ENCODE measurements at regions not wholly inside any gene's neighbourhood (a gene's known extent, or its start where the extent isn't known, plus 50 kb on each side); places are given as distances from the start of the nearest gene placed in this dataset.

DNA sequence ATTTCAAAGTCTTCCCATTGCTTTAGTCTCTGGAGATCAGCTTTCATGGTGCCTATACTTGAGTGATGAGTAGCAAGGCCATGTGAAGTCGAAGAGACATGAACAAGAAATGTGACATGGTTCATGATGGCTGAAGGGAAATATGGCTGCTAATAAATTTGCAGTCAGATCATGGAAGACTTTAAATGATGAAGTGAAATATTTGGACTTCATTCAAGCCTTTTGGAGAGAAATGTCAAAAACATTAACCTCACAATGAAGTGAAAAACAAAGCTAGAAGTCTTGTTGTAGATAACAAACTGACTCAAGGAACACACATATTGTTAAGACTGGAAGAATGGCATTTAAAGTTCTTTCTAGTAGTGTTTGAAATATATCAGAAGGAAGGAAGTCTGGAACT lies 120.3 kb upstream of the CCDC54 start:
- in situ Hi-C loops (cut with MboI; ENCODE audit: low sequenced_read_pairs): no loop called here

- in situ Hi-C loops (cut with MboI; ENCODE audit: low sequenced_read_pairs): no loop called here
Observed at GRCh38 chr3:107258300-107258699, 118.9 kb upstream of the CCDC54 start.

- in situ Hi-C loops (cut with MboI; ENCODE audit: low sequenced_read_pairs): no loop called here
Observed at GRCh38 chr3:107260207-107260606, 117.0 kb upstream of the CCDC54 start.

DNA sequence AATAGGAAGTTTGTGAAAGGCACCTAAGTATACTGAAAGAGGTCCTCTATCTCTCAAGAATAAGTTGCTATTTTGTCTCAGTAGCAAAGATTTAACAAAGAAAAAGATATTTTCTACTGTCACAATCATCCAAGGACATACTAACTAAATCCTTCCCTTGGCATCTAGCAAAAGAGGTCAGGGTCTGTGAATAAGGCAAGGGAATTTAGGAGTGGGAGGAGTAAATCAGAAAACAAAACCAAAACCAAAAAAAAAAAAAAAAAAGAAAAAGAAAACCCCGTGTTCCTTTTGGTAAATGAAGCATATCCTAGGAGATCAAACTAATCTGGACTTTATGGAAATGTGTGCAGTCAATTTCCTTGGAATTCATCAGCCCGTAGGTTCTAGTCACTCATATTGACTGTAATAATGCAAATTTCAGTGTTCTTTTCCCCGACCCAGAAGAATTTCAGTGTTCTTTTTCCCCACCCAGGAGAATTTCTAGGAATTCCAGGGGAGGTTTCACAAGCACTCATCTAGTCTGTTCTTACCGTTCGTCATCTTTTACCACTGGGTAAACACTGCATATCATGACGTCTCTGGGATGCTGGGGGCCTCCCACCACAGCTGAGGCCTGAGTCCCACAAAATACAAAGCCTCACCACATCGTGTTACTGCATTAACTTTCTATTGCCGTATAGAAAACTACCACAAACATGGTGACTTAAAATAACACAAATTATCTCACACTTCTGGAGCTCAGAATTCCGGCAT lies 113.8 kb upstream of the CCDC54 start:
- in situ Hi-C loops (cut with MboI; ENCODE audit: low sequenced_read_pairs): no loop called here

GRCh38 chr3:107264888-107265287 lies 112.4 kb upstream of the CCDC54 start:
- in situ Hi-C loops (cut with MboI; ENCODE audit: low sequenced_read_pairs): no loop called here

DNA sequence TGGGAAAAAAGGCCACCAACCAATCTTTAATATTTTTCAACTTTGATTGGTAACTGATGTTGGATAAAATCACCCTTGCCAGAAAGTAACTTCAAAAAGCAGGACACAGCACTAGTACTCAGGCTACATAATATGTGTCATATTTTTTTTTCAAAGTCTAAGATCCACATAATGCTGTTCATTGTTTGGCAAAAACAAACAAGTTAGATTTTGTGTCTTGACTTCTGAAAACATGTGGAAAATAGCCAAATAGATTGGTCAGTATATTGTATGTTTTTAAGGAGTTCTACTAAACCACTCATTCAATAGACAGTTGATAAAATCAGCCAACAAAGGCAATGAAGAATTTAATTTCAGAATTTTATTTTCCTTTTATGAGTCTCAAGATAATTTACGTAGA lies 111.7 kb upstream of the CCDC54 start:
- in situ Hi-C loops (cut with MboI; ENCODE audit: low sequenced_read_pairs): no loop called here

DNA sequence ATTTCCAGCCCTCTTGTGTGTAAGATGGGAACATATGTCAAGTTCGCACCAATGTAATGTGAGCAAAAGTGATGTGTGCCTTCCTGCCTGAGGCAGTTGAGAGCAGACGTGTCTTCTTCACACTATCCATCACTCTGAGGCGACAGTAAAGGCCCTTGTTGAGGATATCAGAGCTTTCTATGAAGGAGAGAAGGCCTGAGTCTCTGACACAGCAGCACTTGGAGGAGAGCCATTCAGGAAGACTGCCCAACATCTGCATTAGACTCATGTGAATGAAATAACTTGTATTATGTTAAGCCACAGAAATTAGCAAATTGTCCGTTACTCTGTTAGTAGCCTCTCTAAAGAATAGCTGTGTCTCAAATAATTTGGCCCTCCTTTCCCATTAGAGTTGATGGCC lies 108.8 kb upstream of the CCDC54 start:
- in situ Hi-C loops (cut with MboI; ENCODE audit: low sequenced_read_pairs): no loop called here

DNA sequence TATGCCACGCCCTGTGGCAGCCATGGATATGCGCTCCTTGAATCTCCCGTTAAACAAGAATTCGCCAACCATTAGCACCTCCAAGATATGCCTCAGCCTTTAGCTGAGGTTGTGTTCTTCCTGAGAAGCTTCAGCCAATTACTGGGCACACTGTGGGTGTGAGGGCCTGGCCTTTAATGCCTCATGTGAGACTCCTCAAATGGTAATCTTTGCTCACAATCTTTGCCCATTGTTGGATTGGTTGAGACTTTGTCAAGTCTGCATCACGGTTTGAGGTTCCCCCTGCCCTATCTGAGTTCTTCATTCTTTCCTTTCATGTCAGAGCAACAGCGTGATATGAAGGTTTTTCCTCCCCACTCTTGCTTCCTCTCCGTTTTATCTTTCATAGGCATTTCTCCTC lies 108.1 kb upstream of the CCDC54 start:
- in situ Hi-C loops (cut with MboI; ENCODE audit: low sequenced_read_pairs): no loop called here

DNA sequence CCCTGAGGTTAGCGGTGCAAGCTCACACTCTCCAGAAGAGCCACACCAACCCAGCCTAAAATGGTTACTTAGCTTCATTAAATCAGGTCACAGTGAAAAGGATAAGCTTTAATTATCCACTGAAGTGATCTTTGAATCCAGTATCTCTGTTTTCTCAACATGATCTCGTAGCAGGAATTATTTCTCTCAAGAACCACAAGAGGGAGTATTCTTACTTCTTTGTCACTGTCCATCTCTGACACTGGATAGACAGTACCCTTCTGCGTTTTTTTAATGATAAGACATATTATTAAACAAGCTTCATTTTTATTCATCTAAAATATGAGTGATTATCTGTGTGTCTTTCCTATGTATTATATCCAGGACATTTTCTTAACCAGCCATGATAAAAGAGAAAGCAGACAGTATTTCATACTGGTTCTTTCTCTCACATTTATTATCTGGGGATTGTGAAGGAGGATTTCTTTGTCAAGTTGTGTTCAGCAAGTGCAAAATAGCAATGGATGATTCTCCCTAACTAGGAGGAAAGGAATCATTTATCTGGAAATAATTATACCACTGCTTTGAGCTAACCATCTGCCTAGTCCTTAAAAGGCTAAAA lies 105.4 kb upstream of the CCDC54 start:
- in situ Hi-C loops (cut with MboI; ENCODE audit: low sequenced_read_pairs): no loop called here

- in situ Hi-C loops (cut with MboI; ENCODE audit: low sequenced_read_pairs): no loop called here
Observed at GRCh38 chr3:107272471-107272870, 104.8 kb upstream of the CCDC54 start.

DNA sequence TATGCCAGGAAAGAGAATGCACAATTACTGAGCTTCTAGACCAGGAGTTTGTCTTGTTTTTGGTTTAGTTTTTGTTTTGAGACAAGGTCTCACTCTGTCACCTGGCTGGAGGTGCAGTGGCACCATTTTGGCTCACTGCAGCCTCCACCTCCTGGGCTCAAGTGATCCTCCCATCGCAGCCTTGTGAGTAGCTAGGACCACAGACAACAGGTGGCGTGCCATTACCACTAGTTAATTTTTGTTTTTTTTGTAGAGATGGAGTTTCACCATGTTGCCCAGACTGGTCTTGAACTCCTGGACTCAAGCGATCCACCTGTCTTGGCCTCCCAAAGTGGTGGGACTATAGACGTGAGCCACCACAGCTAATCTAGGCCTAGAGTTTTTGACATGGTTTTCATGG lies 104.4 kb upstream of the CCDC54 start:
- in situ Hi-C loops (cut with MboI; ENCODE audit: low sequenced_read_pairs): no loop called here

- in situ Hi-C loops (cut with MboI; ENCODE audit: low sequenced_read_pairs): no loop called here
Observed at GRCh38 chr3:107273771-107274170, 103.5 kb upstream of the CCDC54 start.

- in situ Hi-C loops (cut with MboI; ENCODE audit: low sequenced_read_pairs): no loop called here
Observed at GRCh38 chr3:107275511-107275910, 101.7 kb upstream of the CCDC54 start.

DNA sequence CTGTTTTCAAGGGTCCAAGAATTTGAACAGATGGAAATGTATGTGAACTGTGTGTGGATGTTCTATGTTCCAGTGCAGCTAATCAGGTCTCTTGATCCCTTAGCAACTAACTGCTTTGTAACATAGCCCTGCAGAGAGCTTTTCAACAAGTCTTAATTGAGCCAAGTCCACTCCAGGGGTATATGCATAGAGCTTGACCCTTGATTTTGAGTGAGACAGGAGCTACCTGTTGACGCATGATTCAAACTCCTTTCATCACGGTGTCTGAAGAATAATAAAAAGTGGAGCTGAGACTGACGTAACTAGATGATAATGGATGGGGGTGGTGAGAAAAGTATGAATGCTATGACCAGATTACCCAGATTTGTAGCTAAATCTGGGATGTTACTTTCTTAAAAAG lies 93.3 kb upstream of the CCDC54 start:
- in situ Hi-C loops (cut with MboI; ENCODE audit: low sequenced_read_pairs): no loop called here

GRCh38 chr3:107284612-107285011 lies 92.6 kb upstream of the CCDC54 start:
- in situ Hi-C loops (cut with MboI; ENCODE audit: low sequenced_read_pairs): no loop called here

- in situ Hi-C loops (cut with MboI; ENCODE audit: low sequenced_read_pairs): no loop called here
Observed at GRCh38 chr3:107285197-107285596, 92.0 kb upstream of the CCDC54 start.

- in situ Hi-C loops (cut with MboI; ENCODE audit: low sequenced_read_pairs): no loop called here
Observed at GRCh38 chr3:107289354-107289753, 87.9 kb upstream of the CCDC54 start.

DNA sequence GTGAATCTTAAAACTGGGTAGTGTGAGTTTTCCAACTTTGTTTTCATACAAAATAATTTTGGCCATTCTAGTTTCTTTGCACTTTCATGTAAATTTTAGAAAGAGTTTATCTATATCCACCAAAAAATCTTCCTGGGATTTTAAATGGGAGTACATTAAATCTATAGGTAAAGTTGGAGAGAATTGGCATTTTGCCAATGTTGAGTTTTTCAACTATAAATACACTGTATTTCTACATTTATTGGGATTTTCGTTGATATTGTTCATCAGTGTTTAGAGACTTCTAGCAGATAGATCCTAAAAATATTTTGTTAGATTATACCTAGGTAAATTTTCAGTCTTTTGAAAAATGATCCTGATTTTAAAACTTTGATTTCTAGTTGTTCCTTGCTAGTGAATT lies 83.1 kb upstream of the CCDC54 start:
- in situ Hi-C loops (cut with MboI; ENCODE audit: low sequenced_read_pairs): no loop called here

DNA sequence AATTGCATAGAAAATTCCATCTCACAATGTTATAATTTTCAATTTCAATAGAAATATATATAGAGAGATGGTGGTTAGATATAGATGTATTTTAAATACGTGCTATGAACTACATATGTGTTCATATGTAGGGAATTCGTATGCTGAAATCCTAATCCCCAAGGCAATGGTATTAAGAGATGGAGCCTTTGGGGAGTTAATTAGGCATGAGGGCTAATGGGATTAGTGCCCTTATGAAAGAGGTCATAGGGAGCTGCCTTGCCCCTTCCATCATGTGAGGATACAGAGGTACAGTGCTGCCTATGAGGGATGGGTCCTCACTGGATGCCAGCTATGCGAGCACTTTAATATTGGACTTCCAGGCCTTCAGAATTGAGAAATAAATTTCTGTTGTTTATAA lies 79.6 kb upstream of the CCDC54 start:
- in situ Hi-C loops (cut with MboI; ENCODE audit: low sequenced_read_pairs): no loop called here

DNA sequence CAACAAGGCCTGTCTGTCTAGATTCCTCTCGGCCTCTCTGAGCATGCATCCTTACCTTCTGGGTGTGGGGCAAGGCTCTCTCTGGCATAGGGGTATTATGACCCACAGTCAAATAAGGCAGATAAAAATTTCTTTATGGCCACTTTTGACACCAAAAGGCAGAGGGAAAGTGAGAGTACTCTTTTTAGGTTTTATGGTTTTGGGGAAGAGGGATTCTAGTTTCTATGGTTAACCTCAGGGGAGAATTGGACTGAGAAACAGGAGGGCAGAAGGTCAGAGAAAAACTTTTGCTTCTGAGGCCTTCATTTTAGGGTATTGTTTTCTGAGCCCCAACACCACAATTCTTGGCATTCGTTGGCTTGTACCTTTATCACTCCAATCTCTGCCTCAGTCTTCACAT lies 70.0 kb upstream of the CCDC54 start:
- in situ Hi-C loops (cut with MboI; ENCODE audit: low sequenced_read_pairs): no loop called here

DNA sequence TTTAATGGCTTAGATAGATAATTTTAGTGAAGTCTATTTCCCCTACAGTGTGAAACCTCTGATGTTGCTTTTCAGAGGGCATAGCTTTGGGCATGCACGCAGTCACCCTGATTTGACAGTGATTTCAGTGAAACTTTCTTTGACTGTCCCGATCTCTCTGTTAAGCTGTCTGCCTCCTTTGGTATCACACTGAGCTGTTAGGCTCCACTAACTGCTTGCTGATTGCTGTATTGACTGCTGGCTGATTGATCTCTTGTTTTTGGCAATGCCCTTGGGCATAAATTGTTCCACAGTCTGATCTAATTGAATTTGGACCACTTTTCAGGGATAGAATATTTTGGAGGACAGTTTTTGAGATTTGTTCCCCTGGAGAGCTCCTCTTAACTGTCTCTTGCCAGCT lies 68.5 kb upstream of the CCDC54 start:
- in situ Hi-C loops (cut with MboI; ENCODE audit: low sequenced_read_pairs): no loop called here

DNA sequence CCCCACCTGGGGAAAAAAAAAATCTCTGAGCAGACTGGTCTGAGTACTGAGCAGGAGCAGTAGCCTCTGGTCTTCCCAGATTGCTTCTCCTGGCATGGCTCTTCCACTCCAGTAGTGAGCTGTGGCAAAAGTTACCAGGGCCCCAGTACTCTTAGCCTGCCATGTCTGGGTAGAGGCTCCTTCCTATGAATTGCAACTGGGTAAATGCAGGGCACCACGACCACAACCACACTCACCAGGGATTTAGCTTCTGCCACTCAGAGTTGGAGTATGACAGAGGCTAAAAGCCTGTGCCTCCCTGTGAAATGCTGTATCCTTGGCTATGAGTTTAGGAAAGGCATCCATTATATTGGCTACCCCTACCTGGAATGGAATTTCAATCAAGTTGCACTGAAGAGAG lies 67.9 kb upstream of the CCDC54 start:
- in situ Hi-C loops (cut with MboI; ENCODE audit: low sequenced_read_pairs): no loop called here

- in situ Hi-C loops (cut with MboI; ENCODE audit: low sequenced_read_pairs): no loop called here
Observed at GRCh38 chr3:107313711-107314110, 63.5 kb upstream of the CCDC54 start.

Data from HL-60/S4 treated with retinoic acid at 250 ng/mL for 4 days and 3 days (cell line).